NCI-H1105 (cell line): ENCODE measurements at regions not wholly inside any gene's neighbourhood (a gene's known extent, or its start where the extent isn't known, plus 50 kb on each side); places are given as distances from the start of the nearest gene placed in this dataset.
"Not testable (repeated sequence)": the region's sequence is repeated elsewhere in the genome, so short reads cannot be mapped to it uniquely, and the experiment has no call there.

Source experiments
- DNase-seq: peaks from one replicate; lab custom pipeline; 2025; lab: John Stamatoyannopoulos, UW

DNA sequence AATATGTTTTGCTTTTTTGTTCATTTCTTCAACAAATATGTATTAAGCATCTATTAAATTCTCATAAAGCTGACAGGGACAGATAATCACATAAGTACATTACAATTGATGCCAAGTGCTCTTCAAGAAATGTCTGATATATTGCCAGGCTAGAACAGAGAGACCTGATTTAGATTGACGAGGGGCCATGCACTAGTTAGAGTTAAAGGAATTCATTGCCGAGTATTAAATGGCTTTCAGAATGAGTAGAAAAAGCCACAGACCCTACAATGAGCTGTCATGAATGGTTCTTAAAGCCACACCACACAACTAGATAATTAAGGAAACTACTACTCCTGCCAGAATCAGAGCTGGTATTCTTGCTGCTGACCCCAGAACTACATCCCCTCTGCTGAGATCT, 250.2 kb upstream of the MME start:
- no peak for DNase-seq

DNA sequence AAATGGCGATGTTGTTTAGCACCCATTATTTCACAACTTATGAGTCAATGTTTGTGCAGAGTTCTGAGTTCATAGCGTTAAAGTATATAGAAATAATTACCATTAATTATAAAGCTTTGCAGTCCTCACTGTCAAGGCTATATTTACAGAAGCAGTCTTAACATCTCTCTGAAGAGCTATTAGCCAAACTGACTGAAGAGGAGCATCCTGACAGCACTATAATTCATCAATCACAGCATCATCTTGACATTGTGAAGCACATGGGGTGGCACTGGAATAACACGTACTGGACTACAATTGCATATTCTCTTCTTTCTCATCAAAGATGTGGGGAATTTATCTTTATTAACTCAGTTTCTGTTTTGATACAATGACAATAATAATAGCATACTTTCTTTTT, 260.6 kb upstream of the MME start:
- no peak for DNase-seq

DNA sequence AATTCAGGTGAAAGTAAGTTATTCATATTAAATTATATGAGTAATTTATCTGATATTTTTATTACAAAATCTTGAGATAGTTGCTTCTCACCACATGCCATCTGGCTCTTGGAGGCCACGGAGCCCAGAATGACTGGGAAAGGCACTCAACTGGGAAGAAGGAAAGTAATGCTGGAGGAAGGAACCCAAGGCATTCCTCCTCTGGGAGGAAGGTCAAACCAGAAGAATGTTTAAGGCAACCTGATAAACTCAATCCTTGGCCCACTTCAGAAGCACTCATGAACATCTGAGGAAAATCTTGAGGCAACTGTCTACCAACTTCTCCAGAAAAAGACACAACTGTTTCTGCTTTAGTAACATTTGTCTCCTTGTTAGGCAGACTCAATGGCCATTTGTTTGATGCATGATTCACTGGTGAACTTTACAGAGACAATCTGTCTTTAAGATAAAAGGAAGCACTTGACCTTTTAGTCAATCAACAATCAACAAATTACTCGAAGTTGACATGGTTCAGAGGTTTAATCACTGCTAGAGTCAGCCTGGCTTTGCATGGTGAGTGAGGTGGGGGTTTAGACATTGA, 261.4 kb upstream of the MME start:
- no peak for DNase-seq

DNA sequence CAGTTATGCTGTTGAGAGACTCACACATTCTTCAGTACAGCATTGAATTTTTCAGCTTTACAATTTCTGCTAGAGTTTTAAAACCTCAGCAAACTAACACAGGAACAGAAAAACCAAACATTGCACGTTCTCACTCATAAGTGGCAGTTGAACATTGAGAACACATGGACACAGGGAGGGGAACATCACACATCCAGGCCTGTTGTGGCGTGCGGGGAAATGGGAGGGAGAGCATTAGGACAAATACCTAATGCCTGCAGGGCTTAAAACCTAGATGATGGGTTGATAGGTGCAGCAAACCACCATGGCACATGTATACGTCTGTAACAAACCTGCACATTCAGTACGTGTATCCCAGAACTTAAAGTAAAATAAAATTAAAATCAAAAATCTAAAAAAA, 270.1 kb upstream of the MME start:
- DNase-seq = not testable (repeated sequence)

DNA sequence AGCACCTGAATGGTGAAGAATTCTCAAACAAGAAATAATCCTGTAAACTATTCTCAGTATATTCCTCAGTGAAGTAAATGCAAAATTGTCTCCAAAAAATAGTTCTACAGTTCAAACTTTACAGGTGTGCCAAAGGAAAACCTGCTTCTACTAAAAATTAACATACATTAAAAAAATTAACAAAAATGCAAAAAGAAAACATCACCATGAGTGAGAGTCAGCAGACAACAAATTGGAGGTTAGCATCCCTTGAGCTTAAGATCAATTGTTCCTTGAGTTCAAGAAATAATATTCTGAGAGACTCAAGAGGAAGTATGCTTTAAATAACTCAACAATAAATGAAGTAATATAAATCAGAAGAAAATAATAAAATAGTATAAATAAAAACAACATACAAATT, 278.4 kb upstream of the MME start:
- DNase-seq = no peak

DNA sequence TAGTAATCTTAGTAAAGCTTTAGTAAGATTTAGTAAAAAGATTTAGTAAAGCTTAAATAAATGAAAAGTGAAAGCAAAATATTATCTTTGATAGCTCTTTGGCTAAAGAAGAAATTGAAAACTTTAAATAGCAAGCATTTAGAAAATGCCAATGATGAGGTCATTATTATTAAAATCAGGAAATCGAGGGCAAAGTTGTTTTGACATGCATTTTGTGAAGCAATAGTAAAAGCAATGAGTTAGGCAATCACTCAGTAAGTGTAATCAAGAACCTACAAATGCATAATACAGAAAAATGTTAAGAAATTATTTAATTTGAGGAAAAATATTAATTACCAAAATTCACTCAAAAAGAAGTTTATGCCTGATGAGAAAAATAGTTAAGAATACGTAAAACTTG, 280.3 kb upstream of the MME start:
- DNase-seq = no peak

DNA sequence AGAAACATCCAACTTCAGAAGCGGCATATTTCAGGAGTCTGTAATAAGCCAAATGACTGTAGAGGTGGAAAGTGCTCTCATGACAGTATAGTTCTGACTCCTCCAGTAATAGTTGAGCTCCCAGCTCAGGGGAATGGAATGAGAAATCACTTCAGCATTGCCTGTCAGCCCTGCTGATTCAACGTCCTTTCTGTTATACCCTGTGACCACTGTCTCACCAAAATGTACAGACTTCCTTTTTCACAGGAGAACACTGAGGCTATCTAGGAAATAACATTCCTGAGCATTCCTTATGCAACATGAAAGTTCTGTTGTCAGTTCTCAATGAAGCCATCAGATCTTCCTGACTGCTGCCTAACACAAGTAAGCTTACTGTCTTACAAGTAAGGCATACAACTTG, 284.5 kb upstream of the MME start:
- DNase-seq = no peak

DNA sequence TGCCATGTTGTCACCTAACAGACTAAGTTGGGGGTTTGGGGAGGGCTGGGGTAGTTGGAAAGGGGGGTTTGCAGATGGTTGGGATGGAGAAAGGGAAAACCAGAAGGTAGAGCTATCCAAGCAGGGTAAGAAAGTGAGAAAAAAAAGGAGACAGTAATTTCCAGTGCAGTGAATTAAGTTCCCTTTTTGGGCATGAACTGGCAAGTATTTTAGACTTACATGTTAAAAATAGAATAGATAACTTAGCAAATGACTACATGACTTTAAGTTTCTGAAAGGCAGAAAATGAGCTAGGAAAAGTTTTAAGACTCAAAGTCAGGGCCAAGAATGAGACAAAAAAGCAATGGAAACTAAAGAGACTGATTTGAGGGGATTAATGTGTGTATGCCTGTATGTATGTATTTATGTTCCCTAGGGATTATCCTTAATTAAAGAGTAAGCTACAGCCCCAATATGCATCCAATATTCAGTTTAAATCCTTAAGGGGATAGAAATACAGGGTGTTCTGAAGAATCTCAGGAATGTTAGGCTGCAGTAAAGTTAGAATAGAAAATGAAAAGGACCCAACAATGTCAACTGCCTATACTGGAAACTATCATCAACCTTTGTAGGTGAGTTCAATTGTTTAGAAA, 285.2 kb upstream of the MME start:
- no peak for DNase-seq

DNA sequence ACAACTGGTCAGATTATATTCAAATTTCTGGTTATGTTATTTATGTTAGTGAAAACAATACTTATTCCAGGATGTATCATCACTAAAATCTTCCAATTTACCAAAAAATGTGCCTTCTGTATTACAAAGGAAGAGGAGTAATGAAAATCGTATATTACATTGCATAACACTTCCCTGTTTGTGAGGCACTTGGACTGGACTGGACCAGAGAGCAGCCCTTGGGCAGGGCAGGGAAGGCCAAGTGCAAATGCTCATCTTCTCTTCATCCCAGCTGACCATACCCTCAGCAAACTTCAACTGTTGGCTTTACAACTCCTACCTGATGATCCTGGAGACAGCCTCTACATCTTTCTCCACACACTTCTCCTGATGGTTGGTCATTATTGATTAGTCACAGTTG, 285.7 kb upstream of the MME start:
- no peak for DNase-seq

DNA sequence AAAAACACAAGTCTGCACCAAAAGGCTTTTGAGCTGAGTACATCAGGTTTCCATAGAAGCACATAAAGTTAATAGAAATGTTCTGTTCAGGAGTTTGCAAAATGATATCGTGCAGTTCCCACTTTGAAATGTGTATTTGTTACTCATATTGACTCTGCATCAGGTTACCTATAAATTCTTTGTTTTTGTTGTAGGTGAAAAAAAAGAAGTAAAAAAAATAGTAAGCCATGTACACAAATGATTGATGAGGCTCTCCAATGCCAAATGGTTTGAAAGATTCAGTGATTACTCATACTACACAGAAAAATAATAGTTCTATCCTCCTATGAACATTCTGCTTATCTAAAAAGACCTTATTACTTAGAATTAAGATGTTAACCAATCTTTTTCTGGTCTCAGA, 287.3 kb upstream of the MME start:
- DNase-seq = no peak

DNA sequence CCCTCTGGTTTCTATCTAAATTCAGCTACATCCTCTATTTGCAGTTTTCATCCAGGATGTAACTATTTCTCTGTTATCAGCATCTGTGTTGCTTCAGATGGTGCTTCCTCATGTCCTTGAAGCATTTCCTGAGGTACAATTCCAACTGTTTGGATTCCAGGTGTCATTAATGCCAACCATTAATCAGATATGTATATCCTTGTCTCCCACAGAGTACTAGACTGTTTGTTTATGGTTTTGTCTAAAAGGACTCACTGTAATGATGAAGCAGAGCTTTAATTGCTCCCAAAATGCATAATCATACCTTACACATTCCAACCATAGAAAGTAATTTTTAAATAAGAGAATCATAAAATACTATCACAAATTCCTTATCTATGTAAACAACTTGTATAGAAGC, 288.5 kb upstream of the MME start:
- DNase-seq = no peak

DNA sequence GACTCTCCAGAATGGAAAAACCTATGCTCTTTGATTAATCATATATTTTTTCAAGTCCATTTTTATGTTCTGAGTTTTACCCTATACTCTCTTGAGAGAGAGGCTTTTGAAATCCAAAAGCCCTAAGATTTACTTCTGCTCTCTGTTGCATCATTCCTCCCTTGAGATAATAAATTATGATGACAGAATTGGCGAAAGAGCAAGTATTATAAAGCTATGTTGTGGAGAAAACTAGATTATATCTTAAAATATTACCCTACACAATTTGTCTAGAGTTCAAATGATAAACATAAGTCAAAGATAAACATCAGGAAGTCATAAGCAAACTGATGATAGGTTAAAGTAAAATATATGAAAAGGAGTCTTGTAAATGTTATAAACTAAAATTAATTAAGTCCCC, 293.4 kb upstream of the MME start:
- DNase-seq = no peak

DNA sequence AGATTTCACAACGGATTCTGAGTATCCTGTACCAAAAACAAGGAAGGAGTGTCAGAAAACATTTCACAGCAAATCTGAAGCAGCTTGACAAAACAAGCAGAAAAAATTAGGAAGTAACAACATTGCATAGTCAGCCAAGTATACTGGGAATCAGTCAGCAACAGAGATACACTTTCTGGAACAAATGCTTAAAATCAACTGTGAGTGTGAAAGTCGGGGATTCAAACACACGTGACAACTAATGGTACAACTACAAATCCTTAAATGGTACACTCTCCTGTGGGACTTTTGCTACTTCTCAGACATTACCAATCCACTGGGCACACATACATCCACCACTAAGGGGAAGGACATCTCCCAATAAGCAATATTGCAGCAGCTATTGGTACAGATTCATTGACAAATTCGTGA, 296.6 kb upstream of the MME start:
- DNase-seq = no peak

DNA sequence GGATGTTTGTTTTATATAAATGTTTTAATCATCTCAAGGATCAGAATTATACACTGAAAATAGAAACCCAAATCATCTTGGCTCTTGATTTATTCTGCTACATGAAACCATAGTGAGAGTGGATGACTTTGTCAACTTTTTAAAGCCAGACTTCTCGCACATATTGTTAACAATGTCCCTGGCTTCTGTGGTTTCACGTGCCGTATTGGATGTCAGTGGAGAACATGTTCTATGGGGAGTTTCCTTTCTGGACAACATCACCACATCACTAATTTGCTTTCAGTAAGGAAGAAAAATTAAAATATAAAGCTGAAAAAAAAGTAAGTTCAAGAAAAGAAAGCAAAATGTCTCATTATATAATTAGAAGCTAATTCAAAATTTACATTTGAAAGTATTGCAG, 297.1 kb upstream of the MME start:
- no peak for DNase-seq

DNA sequence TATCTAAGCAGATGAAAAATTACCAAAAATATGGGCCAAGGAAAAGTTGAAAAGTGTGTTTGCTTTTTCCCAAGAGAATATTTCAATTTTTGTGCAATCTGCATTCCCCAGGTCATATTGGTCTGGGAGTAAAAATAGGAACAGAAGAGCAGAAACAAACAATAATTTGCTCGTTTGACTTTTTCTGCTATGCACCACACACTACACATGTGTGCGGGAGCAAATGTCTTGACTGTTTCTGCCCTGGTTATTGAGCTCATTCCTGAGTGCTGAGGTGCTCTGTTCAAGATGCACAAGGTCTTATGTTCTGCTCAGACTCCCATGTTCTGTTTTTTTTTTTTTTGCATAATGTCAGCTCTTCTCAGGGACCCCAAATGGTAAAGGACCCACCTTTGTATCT, 298.0 kb upstream of the MME start:
- DNase-seq = no peak

DNA sequence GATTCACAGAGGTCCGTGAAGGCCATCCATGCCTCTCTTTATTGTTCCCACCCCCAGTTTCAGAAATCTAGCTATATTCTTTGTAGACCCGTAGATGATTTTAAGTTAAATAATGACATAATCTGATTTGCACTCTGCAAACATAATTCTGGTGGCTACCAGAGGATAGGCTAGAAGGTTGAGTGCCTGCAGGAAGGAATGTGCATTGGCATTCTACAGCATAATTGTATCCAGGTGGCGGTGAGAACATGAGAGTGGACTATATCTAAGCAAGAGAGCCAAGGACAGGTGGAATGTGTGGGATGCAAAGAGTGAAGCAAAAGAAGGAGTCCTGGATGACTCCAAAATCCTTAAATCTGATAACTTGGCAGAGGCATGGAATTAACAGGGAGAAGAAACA, 298.5 kb upstream of the MME start:
- DNase-seq = no peak

DNA sequence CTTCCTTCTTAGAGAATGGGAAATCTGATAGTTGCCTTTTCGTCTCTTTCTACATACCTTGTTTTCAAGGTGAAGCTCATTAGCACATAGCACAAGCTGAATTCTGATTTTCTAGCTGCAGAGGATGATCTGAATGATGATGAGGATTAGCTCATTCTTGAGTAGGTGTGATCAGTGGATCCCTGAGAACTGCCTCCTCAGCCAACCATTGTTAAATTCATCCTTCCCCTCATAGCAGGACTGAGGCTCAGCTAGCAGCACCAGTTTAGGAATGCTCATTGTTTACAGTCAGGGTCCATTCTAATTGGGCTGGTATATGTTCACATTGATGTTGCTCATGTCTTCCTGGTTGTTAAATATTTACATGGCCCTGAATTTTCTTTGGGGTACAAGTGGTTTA, 299.9 kb upstream of the MME start:
- no peak for DNase-seq

DNA sequence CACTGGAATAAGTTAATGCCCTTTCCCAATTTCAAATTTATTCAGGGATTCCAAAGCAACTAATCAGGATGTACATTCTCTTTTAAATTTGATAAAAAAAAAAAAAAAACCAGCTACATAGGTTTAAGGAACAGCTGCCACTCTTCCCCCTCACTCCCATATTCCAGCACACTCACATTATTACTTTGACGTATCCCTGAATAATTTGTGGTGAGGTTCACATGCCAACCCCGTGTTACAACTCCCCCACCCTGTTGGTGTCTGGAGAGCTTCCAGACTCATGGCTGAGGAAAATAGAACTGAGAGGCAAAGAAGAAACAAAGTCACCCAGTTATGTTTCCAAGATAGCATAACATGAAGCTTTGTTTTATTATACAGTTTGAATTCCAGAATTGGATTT, 300.5 kb upstream of the MME start:
- DNase-seq = no peak

DNA sequence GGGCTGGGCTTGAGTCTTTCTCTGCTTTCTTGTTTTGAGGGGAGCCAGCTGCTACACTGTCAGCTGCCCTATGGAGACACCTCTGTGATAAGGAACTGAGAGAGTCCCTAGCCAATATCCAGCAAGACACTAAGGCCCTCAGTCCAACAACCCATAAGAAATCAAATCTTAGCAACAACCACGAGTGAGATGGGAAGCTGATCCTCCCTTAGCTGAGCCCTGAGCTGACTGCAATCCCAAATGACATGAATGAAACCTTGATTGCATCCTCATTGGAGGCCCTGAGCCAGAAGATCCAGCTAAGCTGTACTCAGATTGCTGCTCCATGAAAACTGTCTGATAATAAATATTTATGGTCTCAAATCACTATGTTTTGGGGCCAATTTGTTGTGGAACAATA, 302.1 kb upstream of the MME start:
- DNase-seq = no peak

DNA sequence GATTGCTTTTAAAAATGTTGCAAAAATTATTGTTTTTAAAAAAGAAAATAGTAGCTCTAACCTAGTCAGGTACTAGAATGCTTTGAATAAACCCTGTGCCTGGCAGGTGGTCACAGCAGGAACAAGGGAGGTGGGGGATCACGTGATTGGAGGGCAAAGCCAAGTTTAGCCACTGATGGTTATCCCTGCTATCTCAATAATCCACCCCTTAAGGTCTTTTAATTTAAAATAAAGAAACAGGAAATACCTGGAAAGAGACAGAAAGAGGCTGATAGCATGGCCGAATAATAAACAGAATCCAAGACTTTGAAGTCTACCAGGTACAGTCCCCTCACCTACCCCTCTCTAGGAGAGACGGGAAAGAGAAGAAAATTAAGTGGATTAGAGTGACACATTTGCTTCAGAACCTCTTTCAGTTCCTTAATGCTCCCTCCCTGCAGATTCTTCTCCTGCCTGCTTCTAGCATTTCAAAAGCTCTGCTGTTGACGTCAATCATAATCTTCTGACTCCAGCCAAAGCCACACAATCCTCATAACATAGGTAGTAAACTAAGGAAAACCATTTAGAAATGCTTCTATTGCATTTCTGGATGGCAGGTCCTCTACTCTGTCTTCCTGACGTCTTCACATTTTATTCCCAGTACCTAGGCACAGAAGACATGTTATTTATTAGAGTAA, 303.4 kb upstream of the MME start:
- DNase-seq = no peak

DNA sequence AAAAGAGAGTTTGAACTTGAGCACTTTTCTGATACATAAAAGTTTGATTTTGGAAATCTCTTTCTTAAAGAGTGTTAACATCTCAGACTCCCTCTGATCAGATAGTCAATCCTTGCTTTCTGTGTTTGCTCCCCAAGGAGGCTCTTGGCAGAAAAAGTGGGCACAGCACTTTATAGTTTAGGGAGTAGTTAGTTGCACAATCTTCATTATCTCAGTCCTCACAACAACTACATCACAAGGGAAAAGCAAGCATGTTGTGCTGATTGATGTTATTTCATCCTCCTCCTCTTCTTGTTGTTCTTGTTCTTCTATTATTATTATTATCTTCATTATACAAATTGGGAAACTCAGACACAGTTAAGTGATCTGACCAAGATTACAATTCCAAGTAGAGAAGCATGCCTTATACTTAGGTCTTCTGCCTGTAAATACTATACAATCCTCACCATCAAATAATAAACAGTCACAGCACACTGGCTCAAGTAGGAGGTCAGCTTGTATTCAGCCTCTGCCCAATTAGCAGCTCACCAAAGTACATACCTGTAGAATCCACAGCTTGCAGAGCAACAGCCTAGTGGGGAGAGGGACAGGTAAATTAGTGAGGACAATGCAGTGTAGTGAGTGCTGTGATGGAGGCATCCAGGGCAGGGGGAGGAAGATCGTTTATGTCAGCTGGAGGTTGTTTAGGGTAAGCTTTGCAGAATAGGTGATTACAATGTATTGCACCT, 304.1 kb upstream of the MME start:
- DNase-seq = no peak

DNA sequence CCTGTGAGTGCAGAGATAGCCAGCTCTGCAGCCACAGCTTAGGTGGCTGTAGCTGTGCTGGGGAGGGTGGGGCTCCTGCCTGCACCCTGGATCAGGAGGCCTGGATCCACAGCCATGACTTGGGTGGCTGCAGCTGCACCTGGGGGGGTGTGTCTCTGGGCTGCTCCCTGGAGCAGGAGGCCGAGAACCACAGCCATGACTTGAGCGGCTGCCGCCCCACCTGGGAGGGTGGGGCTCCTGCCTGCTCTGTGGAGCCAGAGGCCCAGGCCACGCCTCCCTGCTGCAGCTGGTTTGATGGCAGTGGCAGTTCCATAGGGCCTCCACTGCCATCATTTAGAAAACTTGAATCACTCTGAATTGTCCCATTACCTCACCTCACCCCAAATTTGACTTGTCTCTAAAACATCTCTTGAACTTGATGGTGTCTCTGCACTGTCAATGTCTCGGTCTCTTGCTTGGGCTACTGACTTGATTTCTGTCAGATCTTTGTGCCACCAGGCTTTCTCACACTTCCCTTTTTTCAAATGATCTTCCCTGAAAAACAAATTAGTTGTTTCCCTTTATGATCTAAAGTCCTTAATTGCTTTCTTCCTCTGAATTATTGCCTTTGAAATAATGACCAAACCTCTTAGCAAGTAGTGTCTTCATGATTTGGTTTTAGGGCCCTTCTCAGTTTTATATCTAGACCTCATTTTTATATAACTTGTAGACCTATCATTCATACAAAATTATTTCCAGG, 313.2 kb upstream of the MME start:
- no peak for DNase-seq
